WTC11 (cell line): ENCODE measurements at regions not wholly inside any gene's neighbourhood (a gene's known extent, or its start where the extent isn't known, plus 50 kb on each side); places are given as distances from the start of the nearest gene placed in this dataset.
A peak's percentile ranks its signal among the peaks of the same experiment; 100 is the strongest.

Experiments
- ATAC-seq: fragments of 200-7000 bp; cut with Tn5 transposase; 2 replicates; pipeline ENCODE4 v1.10.0; 2021; ENCODE audit warnings: mild to moderate bottlenecking, moderate library complexity
- CTCF ChIA-PET: fragments of 300-600 bp; sonication (Branson Sonifier 250); formaldehyde crosslinking; loops from one replicate; lab custom pipeline; 2021; ENCODE audit warnings: antibody characterized with exemption; lab: Charles Lee
- POLR2A ChIA-PET: fragments of 350-600 bp; sonication (Branson Sonifier 250); formaldehyde crosslinking; loops from one replicate; lab custom pipeline; 2021; ENCODE audit warnings: antibody characterized with exemption; lab: Charles Lee
- DNase-seq: peaks from one replicate; pipeline ENCODE4 v3.0.0; 2021; ENCODE audit warnings: low spot score
- H3K27ac Mint-ChIP-seq: 2 replicates; pipeline ENCODE4 v1.8.0; 2021; ENCODE audit warnings: mixed read lengths
- H3K27me3 Mint-ChIP-seq: 2 replicates; pipeline ENCODE4 v1.8.0; 2021; ENCODE audit warnings: low read depth, mild to moderate bottlenecking, moderate library complexity, mixed read lengths
- H3K36me3 Mint-ChIP-seq: 2 replicates; pipeline ENCODE4 v1.8.0; 2021; ENCODE audit warnings: mixed read lengths
- H3K4me1 Mint-ChIP-seq: 2 replicates; pipeline ENCODE4 v1.8.0; 2022; ENCODE audit warnings: mixed read lengths
- H3K4me3 Mint-ChIP-seq: 2 replicates; pipeline ENCODE4 v1.8.0; 2021; ENCODE audit warnings: mild to moderate bottlenecking, moderate library complexity, mixed read lengths
- H3K9me3 Mint-ChIP-seq: 2 replicates; pipeline ENCODE4 v1.8.0; 2021; ENCODE audit warnings: mixed read lengths
- ETV6 ChIP-seq: sonication (generic); formaldehyde crosslinking; IDR thresholded peaks from 2 replicates; pipeline ENCODE4 v1.8.1; 2022; ENCODE audit warnings: mild to moderate bottlenecking, missing genetic modification reagents
- FOXJ3 ChIP-seq: sonication (generic); formaldehyde crosslinking; IDR thresholded peaks from 2 replicates; pipeline ENCODE4 v1.9.0; 2021; ENCODE audit warnings: missing genetic modification reagents, mild to moderate bottlenecking, borderline replicate concordance
- NFATC4 ChIP-seq: fragments of 250-450 bp; sonication (Bioruptor Pico); IDR thresholded peaks from 2 replicates; pipeline ENCODE4 v1.9.0; 2021; ENCODE audit warnings: mild to moderate bottlenecking
- NR2C2 ChIP-seq: sonication (generic); formaldehyde crosslinking; IDR thresholded peaks from 2 replicates; pipeline ENCODE4 v1.8.0; 2022; ENCODE audit warnings: mild to moderate bottlenecking, missing genetic modification reagents
- NR3C1 ChIP-seq: sonication (generic); formaldehyde crosslinking; conservative IDR thresholded peaks from 2 replicates; pipeline ENCODE4 v1.8.1; 2023; ENCODE audit warnings: low read depth, mild to moderate bottlenecking, missing genetic modification reagents
- PRRX2 ChIP-seq: fragments of 250-450 bp; sonication (Bioruptor Pico); IDR thresholded peaks from 2 replicates; pipeline ENCODE4 v1.8.0; 2021; ENCODE audit warnings: mild to moderate bottlenecking
- RORB ChIP-seq: fragments of 250-450 bp; sonication (Bioruptor Pico); IDR thresholded peaks from 2 replicates; pipeline ENCODE4 v1.9.0; 2021; ENCODE audit warnings: mild to moderate bottlenecking
- SOX15 ChIP-seq: fragments of 250-450 bp; sonication (Bioruptor Pico); IDR thresholded peaks from 2 replicates; pipeline ENCODE4 v1.9.0; 2021; ENCODE audit warnings: mild to moderate bottlenecking
- ZNF671 ChIP-seq: fragments of 250-450 bp; sonication (Bioruptor Pico); IDR thresholded peaks from 2 replicates; pipeline ENCODE4 v1.8.0; 2021; ENCODE audit warnings: mild to moderate bottlenecking
- TF ChIP-seq, protein P1 (sequence below): sonication (generic); formaldehyde crosslinking; IDR thresholded peaks from 2 replicates; pipeline ENCODE4 v1.8.1; 2022; ENCODE audit warnings: mild to moderate bottlenecking, moderate library complexity, missing genetic modification reagents
- TF ChIP-seq, protein P2 (sequence below): sonication (generic); formaldehyde crosslinking; IDR thresholded peaks from 2 replicates; pipeline ENCODE4 v1.8.0; 2022; ENCODE audit warnings: mild to moderate bottlenecking, missing genetic modification reagents
- TF ChIP-seq, protein P3 (sequence below): sonication (generic); formaldehyde crosslinking; IDR thresholded peaks from 2 replicates; pipeline ENCODE4 v1.8.1; 2023; ENCODE audit warnings: mild to moderate bottlenecking, missing genetic modification reagents
- TF ChIP-seq, protein P4 (sequence below): sonication (generic); formaldehyde crosslinking; IDR thresholded peaks from 2 replicates; pipeline ENCODE4 v1.8.1; 2022; ENCODE audit warnings: missing genetic modification reagents, borderline replicate concordance
- TF ChIP-seq, protein P5 (sequence below): sonication (generic); formaldehyde crosslinking; IDR thresholded peaks from 2 replicates; pipeline ENCODE4 v1.8.0; 2022; ENCODE audit warnings: mild to moderate bottlenecking, missing genetic modification reagents
- TF ChIP-seq, protein P6 (sequence below): fragments of 250-450 bp; sonication (Bioruptor Pico); IDR thresholded peaks from 2 replicates; pipeline ENCODE4 v2.1.2; 2022; ENCODE audit warnings: mild to moderate bottlenecking, moderate library complexity
- TF ChIP-seq, protein P7 (sequence below): sonication (generic); formaldehyde crosslinking; IDR thresholded peaks from 2 replicates; pipeline ENCODE4 v1.8.0; 2022; ENCODE audit warnings: mild to moderate bottlenecking, missing genetic modification reagents

DNA sequence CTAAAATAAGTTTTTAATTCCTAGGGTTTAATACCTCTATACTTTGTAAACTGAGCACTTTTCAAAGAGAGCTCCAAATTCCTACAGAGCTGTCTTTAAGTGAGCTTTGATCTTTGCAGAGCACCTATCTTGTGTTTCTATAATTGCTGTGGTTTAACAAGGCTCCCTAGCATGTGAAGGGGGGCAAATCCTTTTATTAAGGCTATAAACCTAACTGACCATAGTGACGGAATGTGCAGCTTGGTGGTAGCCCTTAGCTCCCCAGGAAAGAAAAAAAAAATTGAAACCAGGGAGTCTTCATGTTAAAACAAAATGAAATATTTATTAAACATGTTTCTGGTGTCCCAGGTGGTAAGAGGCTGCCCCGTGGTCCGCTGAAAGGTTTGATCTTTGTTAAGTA lies 78.6 kb upstream of the ETAA1 start (continued):
- TF ChIP-seq, protein P1, sequence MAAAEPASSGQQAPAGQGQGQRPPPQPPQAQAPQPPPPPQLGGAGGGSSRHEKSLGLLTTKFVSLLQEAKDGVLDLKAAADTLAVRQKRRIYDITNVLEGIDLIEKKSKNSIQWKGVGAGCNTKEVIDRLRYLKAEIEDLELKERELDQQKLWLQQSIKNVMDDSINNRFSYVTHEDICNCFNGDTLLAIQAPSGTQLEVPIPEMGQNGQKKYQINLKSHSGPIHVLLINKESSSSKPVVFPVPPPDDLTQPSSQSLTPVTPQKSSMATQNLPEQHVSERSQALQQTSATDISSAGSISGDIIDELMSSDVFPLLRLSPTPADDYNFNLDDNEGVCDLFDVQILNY, result no peak
- TF ChIP-seq SOX15 (CRISPR knock-in tag) (no peak), ZNF671 (CRISPR knock-in tag) (no peak), NR3C1 (CRISPR knock-in tag) (no peak), RORB (CRISPR knock-in tag) (no peak)
- TF ChIP-seq, protein P2, sequence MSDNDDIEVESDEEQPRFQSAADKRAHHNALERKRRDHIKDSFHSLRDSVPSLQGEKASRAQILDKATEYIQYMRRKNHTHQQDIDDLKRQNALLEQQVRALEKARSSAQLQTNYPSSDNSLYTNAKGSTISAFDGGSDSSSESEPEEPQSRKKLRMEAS (CRISPR knock-in tag), result no peak
- TF ChIP-seq, protein P3, sequence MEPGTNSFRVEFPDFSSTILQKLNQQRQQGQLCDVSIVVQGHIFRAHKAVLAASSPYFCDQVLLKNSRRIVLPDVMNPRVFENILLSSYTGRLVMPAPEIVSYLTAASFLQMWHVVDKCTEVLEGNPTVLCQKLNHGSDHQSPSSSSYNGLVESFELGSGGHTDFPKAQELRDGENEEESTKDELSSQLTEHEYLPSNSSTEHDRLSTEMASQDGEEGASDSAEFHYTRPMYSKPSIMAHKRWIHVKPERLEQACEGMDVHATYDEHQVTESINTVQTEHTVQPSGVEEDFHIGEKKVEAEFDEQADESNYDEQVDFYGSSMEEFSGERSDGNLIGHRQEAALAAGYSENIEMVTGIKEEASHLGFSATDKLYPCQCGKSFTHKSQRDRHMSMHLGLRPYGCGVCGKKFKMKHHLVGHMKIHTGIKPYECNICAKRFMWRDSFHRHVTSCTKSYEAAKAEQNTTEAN (CRISPR knock-in tag), result no peak

DNA sequence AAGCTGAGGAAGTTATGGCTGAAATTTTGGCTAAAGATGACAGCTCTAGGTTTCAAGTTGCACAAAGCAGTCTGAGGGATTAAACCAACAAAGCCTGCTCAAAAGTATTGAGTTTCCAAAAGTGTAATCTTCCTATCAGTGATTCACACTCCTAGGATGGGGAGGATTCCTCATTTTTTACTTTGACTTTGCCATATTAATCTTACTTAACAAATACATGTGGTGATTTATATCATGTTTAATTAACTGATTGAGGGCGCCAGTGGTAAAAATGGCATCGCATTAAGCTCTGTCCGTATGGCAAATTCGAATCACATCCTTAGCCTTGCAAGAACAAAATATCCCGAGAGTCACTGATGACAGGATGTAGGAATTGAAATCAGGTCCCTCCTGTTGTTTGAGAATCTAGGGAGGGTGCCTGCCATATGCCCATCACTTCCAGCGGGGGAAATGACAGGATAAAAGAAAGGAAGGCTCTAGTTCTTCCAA lies 78.1 kb upstream of the ETAA1 start:
- POLR2A ChIA-PET, result interaction anchor here (1.3 kb wide), 1 partner anchor 9 kb away, joined by 3 read pairs; no protein-coding TSS in a partner anchor
- no peaks in the 10 kb centered on the region for H3K9me3 Mint-ChIP-seq
- H3K4me1 Mint-ChIP-seq, result peaks cover 55% of the 10 kb centered on the region
- H3K27me3 Mint-ChIP-seq, result no peaks in the 10 kb centered on the region
- no peak overlapping the region for H3K4me3 Mint-ChIP-seq
- TF ChIP-seq NR2C2 (CRISPR knock-in tag) (no peak), NR3C1 (CRISPR knock-in tag) (no peak), ZNF671 (CRISPR knock-in tag) (no peak), PRRX2 (CRISPR knock-in tag) (no peak), FOXJ3 (CRISPR knock-in tag) (no peak), ETV6 (CRISPR knock-in tag) (no peak), NFATC4 (no peak)
- TF ChIP-seq, protein P4, sequence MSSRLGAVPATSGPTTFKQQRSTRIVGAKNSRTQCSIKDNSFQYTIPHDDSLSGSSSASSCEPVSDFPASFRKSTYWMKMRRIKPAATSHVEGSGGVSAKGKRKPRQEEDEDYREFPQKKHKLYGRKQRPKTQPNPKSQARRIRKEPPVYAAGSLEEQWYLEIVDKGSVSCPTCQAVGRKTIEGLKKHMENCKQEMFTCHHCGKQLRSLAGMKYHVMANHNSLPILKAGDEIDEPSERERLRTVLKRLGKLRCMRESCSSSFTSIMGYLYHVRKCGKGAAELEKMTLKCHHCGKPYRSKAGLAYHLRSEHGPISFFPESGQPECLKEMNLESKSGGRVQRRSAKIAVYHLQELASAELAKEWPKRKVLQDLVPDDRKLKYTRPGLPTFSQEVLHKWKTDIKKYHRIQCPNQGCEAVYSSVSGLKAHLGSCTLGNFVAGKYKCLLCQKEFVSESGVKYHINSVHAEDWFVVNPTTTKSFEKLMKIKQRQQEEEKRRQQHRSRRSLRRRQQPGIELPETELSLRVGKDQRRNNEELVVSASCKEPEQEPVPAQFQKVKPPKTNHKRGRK (CRISPR knock-in tag), result no peak
- TF ChIP-seq, protein P5, sequence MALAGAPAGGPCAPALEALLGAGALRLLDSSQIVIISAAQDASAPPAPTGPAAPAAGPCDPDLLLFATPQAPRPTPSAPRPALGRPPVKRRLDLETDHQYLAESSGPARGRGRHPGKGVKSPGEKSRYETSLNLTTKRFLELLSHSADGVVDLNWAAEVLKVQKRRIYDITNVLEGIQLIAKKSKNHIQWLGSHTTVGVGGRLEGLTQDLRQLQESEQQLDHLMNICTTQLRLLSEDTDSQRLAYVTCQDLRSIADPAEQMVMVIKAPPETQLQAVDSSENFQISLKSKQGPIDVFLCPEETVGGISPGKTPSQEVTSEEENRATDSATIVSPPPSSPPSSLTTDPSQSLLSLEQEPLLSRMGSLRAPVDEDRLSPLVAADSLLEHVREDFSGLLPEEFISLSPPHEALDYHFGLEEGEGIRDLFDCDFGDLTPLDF, result no peak
- TF ChIP-seq, protein P6, sequence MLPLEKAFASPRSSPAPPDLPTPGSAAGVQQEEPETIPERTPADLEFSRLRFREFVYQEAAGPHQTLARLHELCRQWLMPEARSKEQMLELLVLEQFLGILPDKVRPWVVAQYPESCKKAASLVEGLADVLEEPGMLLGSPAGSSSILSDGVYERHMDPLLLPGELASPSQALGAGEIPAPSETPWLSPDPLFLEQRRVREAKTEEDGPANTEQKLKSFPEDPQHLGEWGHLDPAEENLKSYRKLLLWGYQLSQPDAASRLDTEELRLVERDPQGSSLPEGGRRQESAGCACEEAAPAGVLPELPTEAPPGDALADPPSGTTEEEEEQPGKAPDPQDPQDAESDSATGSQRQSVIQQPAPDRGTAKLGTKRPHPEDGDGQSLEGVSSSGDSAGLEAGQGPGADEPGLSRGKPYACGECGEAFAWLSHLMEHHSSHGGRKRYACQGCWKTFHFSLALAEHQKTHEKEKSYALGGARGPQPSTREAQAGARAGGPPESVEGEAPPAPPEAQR (CRISPR knock-in tag), result no peak
- TF ChIP-seq, protein P7, sequence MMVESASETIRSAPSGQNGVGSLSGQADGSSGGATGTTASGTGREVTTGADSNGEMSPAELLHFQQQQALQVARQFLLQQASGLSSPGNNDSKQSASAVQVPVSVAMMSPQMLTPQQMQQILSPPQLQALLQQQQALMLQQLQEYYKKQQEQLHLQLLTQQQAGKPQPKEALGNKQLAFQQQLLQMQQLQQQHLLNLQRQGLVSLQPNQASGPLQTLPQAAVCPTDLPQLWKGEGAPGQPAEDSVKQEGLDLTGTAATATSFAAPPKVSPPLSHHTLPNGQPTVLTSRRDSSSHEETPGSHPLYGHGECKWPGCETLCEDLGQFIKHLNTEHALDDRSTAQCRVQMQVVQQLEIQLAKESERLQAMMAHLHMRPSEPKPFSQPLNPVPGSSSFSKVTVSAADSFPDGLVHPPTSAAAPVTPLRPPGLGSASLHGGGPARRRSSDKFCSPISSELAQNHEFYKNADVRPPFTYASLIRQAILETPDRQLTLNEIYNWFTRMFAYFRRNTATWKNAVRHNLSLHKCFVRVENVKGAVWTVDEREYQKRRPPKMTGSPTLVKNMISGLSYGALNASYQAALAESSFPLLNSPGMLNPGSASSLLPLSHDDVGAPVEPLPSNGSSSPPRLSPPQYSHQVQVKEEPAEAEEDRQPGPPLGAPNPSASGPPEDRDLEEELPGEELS, result no peak
- TF ChIP-seq, all 79 proteins: peak for 0
- DNase-seq (no peak), ATAC-seq (no peak)
- Mint-ChIP-seq H3K27ac (peak overlapping the region; percentile 17), H3K36me3 (no peaks in the 10 kb centered on the region)
- CTCF ChIA-PET, result interaction anchor here (1.1 kb wide), 1 partner anchor 332 kb away, joined by 3 read pairs; no protein-coding TSS in a partner anchor
